ENCODE measurements at regions not wholly inside any gene's neighbourhood (a gene's known extent, or its start where the extent isn't known, plus 50 kb on each side); places are given as distances from the start of the nearest gene placed in this dataset.
"Not testable (repeated sequence)": the region's sequence is repeated elsewhere in the genome, so short reads cannot be mapped to it uniquely, and the experiment has no call there.

GRCh38 chr2:145751629-145752028, 1231.7 kb upstream of the ZEB2 start:
- no peak for DNase-seq

DNA sequence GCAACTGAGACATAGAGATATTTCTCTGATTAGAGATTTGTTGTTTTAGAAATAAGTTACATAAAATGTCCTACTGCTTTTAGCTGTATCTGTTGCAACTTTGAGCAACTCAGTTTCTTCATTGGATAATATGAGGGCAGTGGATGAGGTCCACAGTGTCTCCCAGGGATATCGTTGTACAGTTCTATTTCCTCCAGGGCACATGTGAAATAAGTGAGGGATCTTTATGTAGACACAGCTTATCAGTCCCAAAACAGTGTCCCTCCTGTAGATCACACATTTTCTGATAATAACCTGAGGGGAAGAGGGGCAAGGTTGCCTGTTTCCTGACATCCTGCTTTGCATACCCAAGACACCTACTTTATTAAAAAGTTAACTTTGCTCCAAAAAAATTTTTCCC, 1231.2 kb upstream of the ZEB2 start:
- DNase-seq: no peak

- DNase-seq: no peak
Observed at GRCh38 chr2:145750612-145751011, 1230.7 kb upstream of the ZEB2 start.

GRCh38 chr2:145750144-145750543, 1230.2 kb upstream of the ZEB2 start:
- DNase-seq: no peak

DNA sequence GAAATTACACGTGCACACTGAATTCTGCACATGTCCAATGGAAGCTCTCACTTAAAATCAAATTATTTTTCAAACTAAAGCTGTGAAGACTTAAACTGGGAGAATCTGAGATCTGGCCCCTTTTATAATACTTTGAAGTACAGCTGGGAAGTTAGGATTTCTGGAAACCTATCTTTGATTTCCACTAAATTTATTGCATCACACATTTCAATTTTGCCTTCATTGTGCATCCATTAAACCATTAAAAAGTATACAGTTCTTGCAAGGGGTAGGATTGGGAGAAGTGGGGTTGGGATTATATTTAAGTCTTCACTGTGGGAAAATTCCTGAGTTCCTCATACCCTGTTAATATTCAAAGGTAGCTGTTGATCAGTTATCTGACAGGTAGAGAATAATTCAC, 1229.6 kb upstream of the ZEB2 start:
- DNase-seq: no peak

DNA sequence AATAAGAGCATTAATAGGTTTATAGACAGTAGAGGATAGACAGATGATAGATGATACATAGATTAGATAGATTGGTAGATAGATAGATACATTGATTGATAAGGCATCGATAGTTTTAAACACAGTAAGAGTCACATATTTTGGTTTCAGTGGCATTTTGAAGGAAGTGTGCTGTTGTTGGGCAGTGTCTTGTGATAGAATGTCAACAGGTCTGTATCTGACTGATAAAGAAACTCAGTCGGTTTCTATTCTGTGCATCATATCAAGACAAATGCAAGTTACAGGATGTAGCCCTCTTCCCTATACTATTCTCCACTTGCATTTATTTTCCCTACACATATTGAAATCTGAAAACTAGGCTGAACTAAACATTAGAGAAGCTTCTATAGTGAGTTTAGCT, 1229.0 kb upstream of the ZEB2 start:
- no peak for DNase-seq

- no peak for DNase-seq
Observed at GRCh38 chr2:145747715-145748114, 1227.8 kb upstream of the ZEB2 start.

DNA sequence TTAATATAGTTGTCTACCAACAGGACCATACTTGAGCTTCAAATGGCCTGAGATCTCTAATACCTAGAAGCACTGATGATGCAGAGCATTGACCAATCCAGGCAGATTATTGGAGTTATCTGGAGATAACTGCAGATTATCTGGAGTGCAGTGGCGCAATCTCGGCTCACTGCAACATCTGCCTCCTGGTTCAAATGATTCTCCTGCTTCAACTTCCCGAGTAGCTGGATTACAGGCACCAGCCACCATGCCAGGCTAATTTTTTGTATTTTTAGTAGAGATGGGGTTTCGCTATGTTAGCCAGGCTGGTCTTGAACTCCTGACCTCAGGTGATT, 1225.4 kb upstream of the ZEB2 start:
- not testable (repeated sequence) for DNase-seq

- DNase-seq: no peak
Observed at GRCh38 chr2:145744541-145745386, 1224.8 kb upstream of the ZEB2 start.

DNA sequence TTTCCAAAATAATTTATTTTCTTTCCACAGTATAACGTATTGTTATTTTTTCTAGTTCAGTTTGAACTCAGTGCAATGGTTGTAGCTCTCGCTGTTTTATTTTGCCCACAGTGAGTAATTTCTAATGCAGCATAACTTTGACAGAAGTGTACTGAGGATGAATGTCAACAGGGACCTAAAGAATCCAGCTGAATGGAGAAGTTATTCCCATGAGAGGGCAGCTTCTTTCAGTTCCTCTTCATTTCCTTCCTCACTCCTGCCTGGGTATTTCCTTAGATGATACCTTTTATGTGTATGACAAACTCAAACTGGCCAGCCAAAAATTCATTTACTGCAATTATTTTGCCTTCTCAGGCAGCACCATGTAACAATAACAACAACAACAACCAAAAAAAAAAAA, 1223.1 kb upstream of the ZEB2 start:
- no peak for DNase-seq

GRCh38 chr2:145741636-145742035, 1221.7 kb upstream of the ZEB2 start:
- no peak for DNase-seq

- DNase-seq: no peak
Observed at GRCh38 chr2:145741181-145741580, 1221.3 kb upstream of the ZEB2 start.

DNA sequence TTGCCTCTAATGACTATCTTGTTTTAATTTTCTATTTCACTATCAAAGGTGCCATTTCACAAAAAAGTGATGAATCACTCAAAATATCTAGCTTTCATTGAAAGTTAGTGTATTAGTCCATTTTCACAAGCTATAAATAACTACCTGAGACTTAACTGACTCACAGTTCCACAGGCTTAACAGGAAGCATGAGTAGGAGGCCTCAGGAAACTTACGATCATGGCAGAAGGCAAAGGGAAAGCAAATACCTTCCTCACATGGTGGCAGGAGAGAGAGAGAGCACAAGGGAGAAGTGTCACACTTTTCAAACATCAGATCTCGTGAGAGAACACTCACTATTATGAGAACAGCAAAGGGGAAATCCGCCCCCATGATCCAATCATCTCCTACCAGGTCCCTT, 1220.4 kb upstream of the ZEB2 start:
- no peak for DNase-seq

DNA sequence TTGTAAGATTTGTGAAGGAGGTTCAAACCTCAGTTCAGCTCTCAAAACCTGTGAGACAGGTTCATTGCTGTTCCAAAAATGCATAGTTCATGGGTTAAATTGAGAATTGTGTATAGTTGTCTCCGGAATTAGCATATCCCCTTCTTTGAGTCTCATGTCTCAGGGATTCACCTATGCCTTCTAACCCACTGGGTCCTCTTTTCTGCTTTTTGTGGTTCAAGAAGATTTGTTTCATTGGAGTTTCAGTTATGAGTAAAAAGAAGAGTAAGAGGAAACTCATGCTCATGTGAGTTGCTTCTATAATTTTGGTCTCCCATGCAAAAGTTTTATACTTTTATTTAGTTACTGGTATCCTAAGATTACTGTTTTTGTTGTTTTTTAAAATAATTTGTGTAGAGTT, 1219.8 kb upstream of the ZEB2 start:
- DNase-seq: no peak

GRCh38 chr2:145736871-145737270, 1217.0 kb upstream of the ZEB2 start:
- no peak for DNase-seq

DNA sequence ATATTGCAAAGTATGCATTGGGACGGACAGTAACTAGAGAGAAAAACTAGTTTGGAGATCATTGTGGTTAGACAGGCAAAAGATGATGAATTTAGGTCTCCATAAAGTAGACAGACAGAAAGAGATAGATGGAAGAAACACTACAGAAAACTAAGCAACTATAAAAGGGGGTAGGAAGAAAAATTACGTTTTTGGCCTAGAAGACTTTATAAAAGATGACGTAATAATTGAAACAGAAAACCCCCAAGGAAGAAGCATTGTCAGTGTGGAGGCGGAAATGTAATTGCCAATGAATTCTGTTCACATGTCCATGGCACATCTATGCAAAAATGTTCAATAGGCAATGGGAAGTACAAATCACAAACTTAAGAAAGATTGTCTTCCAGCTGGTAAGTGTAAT, 1211.5 kb upstream of the ZEB2 start:
- no peak for DNase-seq

DNA sequence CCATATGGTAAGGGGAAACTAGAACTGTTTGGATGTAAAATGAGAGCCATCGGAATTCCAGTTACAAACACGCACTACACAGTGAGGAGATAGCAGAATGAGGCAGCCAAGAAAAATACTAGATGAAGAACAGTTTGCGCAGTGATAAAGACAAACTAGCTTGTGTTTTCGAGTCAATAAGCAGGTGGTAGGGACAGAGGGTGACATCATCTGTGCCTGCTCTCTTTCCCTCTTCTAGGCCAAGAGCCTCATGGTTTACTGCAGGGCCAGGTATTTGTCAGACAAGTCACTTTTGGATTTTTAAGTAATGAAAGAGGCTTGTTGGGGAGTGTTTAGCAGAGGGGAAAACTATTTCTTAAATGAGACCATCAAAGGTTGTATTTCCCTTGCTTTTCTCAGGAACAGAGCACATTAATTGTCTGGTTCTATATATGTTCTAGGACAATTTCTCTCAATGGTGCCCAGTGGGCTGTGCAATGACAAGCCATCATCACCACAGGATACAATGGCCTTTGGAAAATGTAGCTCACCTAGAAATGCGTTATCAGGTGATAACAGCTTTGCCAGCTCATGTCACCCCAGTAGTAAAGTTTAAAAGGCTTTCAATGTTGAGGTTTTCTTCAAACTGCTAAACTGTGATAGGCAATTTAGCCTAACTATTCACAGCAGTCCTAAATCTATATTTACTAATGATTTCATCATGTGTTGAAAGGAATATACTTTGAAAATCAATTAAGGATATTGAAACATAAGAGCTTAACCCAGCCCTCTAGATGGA, 1210.3 kb upstream of the ZEB2 start:
- DNase-seq: no peak

GRCh38 chr2:145729481-145729880, 1209.6 kb upstream of the ZEB2 start:
- no peak for DNase-seq

- DNase-seq: no peak
Observed at GRCh38 chr2:145728511-145728910, 1208.6 kb upstream of the ZEB2 start.

GRCh38 chr2:145725876-145726275, 1206.0 kb upstream of the ZEB2 start:
- DNase-seq: no peak

- no peak for DNase-seq
Observed at GRCh38 chr2:145724311-145724898, 1204.5 kb upstream of the ZEB2 start.

DNA sequence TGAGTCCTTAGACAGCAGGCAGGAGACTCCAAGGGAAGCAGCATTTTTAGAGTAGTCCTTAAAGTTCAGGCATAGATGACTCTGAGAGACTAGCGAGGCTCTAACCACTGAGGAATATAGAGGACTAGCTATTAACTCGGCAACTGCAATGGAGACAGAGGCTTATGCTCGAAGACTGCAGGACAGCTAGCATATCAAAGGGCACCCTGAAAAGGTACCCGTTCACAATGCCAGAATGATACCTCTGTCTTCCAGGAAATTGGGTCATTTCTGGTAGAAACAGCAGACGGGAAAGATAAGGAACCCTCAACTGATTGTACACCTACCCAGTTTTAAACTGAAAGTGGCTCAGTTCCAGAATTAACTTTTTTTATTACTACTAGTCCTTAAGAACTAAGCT, 1204.0 kb upstream of the ZEB2 start:
- no peak for DNase-seq

DNA sequence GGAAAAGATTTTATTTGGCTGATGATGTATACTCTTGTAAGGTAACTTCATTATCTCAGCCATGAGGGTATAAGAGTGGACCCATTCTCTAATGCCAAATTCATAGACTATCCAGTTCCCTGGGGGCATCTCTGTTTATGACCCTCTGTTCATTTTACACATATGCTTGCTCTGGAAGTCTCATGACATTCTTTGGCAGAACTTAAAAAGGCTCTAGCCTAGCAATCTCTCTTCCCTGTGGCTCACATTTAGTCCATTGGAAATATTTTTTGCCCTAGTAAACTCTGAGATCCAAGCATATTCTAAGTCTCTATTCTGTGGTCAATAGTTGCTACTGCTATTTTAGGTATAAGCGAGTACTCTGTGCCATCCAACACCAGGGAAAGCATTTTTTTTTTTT, 1201.8 kb upstream of the ZEB2 start:
- DNase-seq: no peak

GRCh38 chr2:145715601-145716000, 1195.7 kb upstream of the ZEB2 start:
- no peak for DNase-seq
